ENCODE measurements at regions not wholly inside any gene's neighbourhood (a gene's known extent, or its start where the extent isn't known, plus 50 kb on each side); places are given as distances from the start of the nearest gene placed in this dataset.

DNA sequence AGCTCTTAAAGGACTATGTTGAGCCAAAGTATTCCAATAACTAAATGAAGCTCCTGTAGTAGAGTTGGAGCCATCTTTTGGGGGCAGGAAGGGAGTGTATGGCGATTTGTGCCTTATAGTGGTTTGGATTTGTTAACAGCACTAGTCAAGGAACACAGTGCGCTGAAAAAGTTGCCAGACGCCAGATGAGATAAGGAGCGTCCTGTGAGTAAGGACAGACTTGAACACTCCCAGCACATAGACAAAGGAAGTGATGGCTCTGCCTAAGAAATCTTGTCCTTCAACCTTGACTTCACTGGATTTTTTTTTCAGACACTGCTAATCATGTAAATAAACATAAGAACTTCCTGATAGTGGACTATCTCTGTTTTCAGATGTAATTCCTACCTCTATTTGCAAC is 136.9 kb downstream of the TRMT11 start:
- TF ChIP-seq EZH2 (IDR thresholded peaks at IDR 0.05; ENCODE audit: low read depth) (no peak), CTCF (conservative IDR thresholded peaks at IDR 0.05) (no peak)

All from PC-9 (cell line).